Fibroblast of lung (primary cell): ENCODE measurements at regions not wholly inside any gene's neighbourhood (a gene's known extent, or its start where the extent isn't known, plus 50 kb on each side); places are given as distances from the start of the nearest gene placed in this dataset.
"Not testable (repeated sequence)": the region's sequence is repeated elsewhere in the genome, so short reads cannot be mapped to it uniquely, and the experiment has no call there.

Source experiments
- DNase-seq, 2 donors: peaks; one replicate each; pipeline versions ENCODE4 v3.0.0 to v3.0.0-alpha.2; 2010; ENCODE audit warnings: low read depth in 2 of 2
- H2AFZ ChIP-seq: 2 replicates; pipeline ENCODE4 v1.5.1; 2012; ENCODE audit warnings: low read length, control low read depth, inconsistent platforms
- H3K27ac ChIP-seq: 2 replicates; pipeline ENCODE4 v1.5.1; 2011; ENCODE audit warnings: low read length, control low read depth; ENCODE audit not compliant: insufficient read depth
- H3K27me3 ChIP-seq: 2 replicates; pipeline ENCODE4 v1.5.1; 2011; ENCODE audit warnings: mild to moderate bottlenecking, low read length; ENCODE audit not compliant: control insufficient read depth, insufficient read depth
- H3K36me3 ChIP-seq: 2 replicates; pipeline ENCODE4 v1.5.1; 2011; ENCODE audit warnings: low read length; ENCODE audit not compliant: control insufficient read depth, insufficient read depth
- H3K4me1 ChIP-seq: 2 replicates; pipeline ENCODE4 v1.5.1; 2011; ENCODE audit warnings: low read length; ENCODE audit not compliant: control insufficient read depth, insufficient read depth; ENCODE audit errors: extremely low read depth
- H3K4me2 ChIP-seq: 2 replicates; pipeline ENCODE4 v1.5.1; 2011; ENCODE audit warnings: low read length, control low read depth; ENCODE audit not compliant: insufficient read depth; ENCODE audit errors: extremely low read depth
- H3K4me3 ChIP-seq, 4 experiments: fragments of 200-600 bp in 1 of 4; sonication (generic) in 1 of 4; replicated peaks in 1 of 4; 2 replicates each; pipeline ENCODE4 v1.5.1; 2011 to 2016; ENCODE audit warnings: low read length in 4 of 4, low read depth in 3 of 4, mild to moderate bottlenecking in 3 of 4, control low read depth in 2 of 4, inconsistent platforms in 1 of 4, mixed read lengths in 1 of 4; ENCODE audit not compliant: insufficient read depth in 1 of 4; ENCODE audit errors: control extremely low read depth in 1 of 4
- H3K79me2 ChIP-seq: 2 replicates; pipeline ENCODE4 v1.5.1; 2012; ENCODE audit warnings: mild to moderate bottlenecking, low read length, inconsistent platforms; ENCODE audit not compliant: control insufficient read depth, insufficient read depth
- H3K9ac ChIP-seq: 2 replicates; pipeline ENCODE4 v1.5.1; 2011; ENCODE audit warnings: mild to moderate bottlenecking, low read length, control low read depth; ENCODE audit not compliant: insufficient read depth
- H3K9me3 ChIP-seq: 2 replicates; pipeline ENCODE4 v1.5.1; 2012; ENCODE audit warnings: low read depth, low read length; ENCODE audit not compliant: control insufficient read depth, insufficient read depth
- H4K20me1 ChIP-seq: 2 replicates; pipeline ENCODE4 v1.5.1; 2011; ENCODE audit warnings: low read length; ENCODE audit not compliant: control insufficient read depth, insufficient read depth; ENCODE audit errors: extremely low read depth
- CTCF ChIP-seq, 2 donors: IDR thresholded peaks in 1 of 2; conservative IDR thresholded peaks in 1 of 2; 1 replicate in 1 of 2; 2 replicates in 1 of 2; pipeline ENCODE4 v1.5.1; 2011 to 2012; ENCODE audit warnings: low read length in 2 of 2, control low read depth in 1 of 2, inconsistent platforms in 1 of 2, low read depth in 1 of 2, mild to moderate bottlenecking in 1 of 2
- EZH2 ChIP-seq: IDR thresholded peaks from 2 replicates; pipeline ENCODE4 v1.5.1; 2012; ENCODE audit warnings: low read length, control low read depth, mild to moderate bottlenecking; ENCODE audit errors: missing control alignments

- no peaks in the 10 kb centered on the region for H4K20me1 ChIP-seq
- H3K27me3 ChIP-seq = no peaks in the 10 kb centered on the region
- no peaks in the 10 kb centered on the region for H3K9me3 ChIP-seq
- no peaks in the 10 kb centered on the region for H3K79me2 ChIP-seq
- no peak overlapping the region for H3K9ac ChIP-seq
- DNase-seq = no peak
- no peaks in the 10 kb centered on the region for H3K36me3 ChIP-seq
- H3K27ac ChIP-seq = no peak overlapping the region
- no peaks in the 10 kb centered on the region for H3K4me1 ChIP-seq
- no peak overlapping the region for H2AFZ ChIP-seq
- TF ChIP-seq CTCF (conservative IDR thresholded peaks at IDR 0.05 in 1 of 2, IDR thresholded peaks at IDR 0.05 in 1 of 2; ENCODE audit: low read depth in 1 of 2, low read length in 2 of 2) (no peak), EZH2 (no peak)
- no peak overlapping the region for H3K4me3 ChIP-seq
- H3K4me2 ChIP-seq = no peak overlapping the region
Measured at GRCh38 chr6:121559611-121560269, 124.3 kb downstream of the GJA1 start.

GRCh38 chr6:121560476-121560875 is 125.0 kb downstream of the GJA1 start:
- Histone ChIP-seq H3K9ac (no peak overlapping the region), H3K27me3 (no peaks in the 10 kb centered on the region), H3K9me3 (no peaks in the 10 kb centered on the region), H3K79me2 (no peaks in the 10 kb centered on the region), H3K4me1 (no peaks in the 10 kb centered on the region), H3K4me3 (no peak overlapping the region), H3K36me3 (no peaks in the 10 kb centered on the region), H3K27ac (no peak overlapping the region), H4K20me1 (no peaks in the 10 kb centered on the region), H3K4me2 (no peak overlapping the region), H2AFZ (no peak overlapping the region)
- TF ChIP-seq EZH2 (no peak), CTCF (conservative IDR thresholded peaks at IDR 0.05 in 1 of 2, IDR thresholded peaks at IDR 0.05 in 1 of 2; ENCODE audit: low read depth in 1 of 2, low read length in 2 of 2) (no peak)
- DNase-seq = no peak

GRCh38 chr6:121563286-121563685 is 127.8 kb downstream of the GJA1 start:
- Histone ChIP-seq H3K27me3 (no peaks in the 10 kb centered on the region), H3K9me3 (no peaks in the 10 kb centered on the region), H3K4me1 (no peaks in the 10 kb centered on the region), H3K79me2 (no peaks in the 10 kb centered on the region), H2AFZ (no peak overlapping the region), H3K4me2 (no peak overlapping the region), H3K4me3 (no peak overlapping the region), H3K27ac (no peak overlapping the region), H4K20me1 (no peaks in the 10 kb centered on the region), H3K36me3 (no peaks in the 10 kb centered on the region), H3K9ac (no peak overlapping the region)
- TF ChIP-seq EZH2 = no peak
- no peak for TF ChIP-seq CTCF (conservative IDR thresholded peaks at IDR 0.05 in 1 of 2, IDR thresholded peaks at IDR 0.05 in 1 of 2; ENCODE audit: low read depth in 1 of 2, low read length in 2 of 2)
- DNase-seq = peak in 1 of 2 donors; percentile 8

- H3K36me3 ChIP-seq, H4K20me1 ChIP-seq, H3K9ac ChIP-seq, H3K9me3 ChIP-seq, H3K27ac ChIP-seq, H3K4me2 ChIP-seq, H2AFZ ChIP-seq, H3K4me1 ChIP-seq, H3K79me2 ChIP-seq, H3K27me3 ChIP-seq, DNase-seq, H3K4me3 ChIP-seq: not testable (repeated sequence)
Measured at GRCh38 chr6:121564529-121564928, 129.1 kb downstream of the GJA1 start.
